Mesenchymal stem cell (in vitro differentiated cells and primary cell): ENCODE measurements at regions not wholly inside any gene's neighbourhood (a gene's known extent, or its start where the extent isn't known, plus 50 kb on each side); places are given as distances from the start of the nearest gene placed in this dataset.

Source experiments
- DNase-seq: peaks from one replicate; pipeline ENCODE4 v3.0.0-alpha.2; 2013
- H2AFZ ChIP-seq: one replicate; pipeline ENCODE4 v1.6.1; 2013; ENCODE audit warnings: low read depth, mild to moderate bottlenecking, control low read depth, inconsistent platforms, low read length, moderate library complexity
- H2AK5ac ChIP-seq: 2 replicates; pipeline ENCODE4 v1.6.1; 2013; ENCODE audit warnings: low read length, moderate library complexity, mild to moderate bottlenecking, inconsistent platforms; ENCODE audit not compliant: severe bottlenecking
- H2BK120ac ChIP-seq: one replicate; pipeline ENCODE4 v1.6.1; 2013; ENCODE audit warnings: low read depth, mild to moderate bottlenecking, inconsistent platforms, low read length, moderate library complexity
- H2BK12ac ChIP-seq, 2 experiments: one replicate each; pipeline ENCODE4 v1.6.1; 2013; ENCODE audit warnings: inconsistent platforms in 2 of 2, low read length in 2 of 2, mild to moderate bottlenecking in 2 of 2, moderate library complexity in 2 of 2, control low read depth in 1 of 2
- H2BK15ac ChIP-seq: one replicate; pipeline ENCODE4 v1.6.1; 2013; ENCODE audit warnings: mild to moderate bottlenecking, low read depth, inconsistent platforms; ENCODE audit not compliant: poor library complexity, severe bottlenecking
- H2BK5ac ChIP-seq: 2 replicates; pipeline ENCODE4 v1.6.1; 2013; ENCODE audit warnings: low read depth, mild to moderate bottlenecking, low read length, control low read depth, inconsistent platforms; ENCODE audit not compliant: poor library complexity, severe bottlenecking
- H3K14ac ChIP-seq, 2 experiments: one replicate each; pipeline ENCODE4 v1.6.1; 2013; ENCODE audit warnings: inconsistent platforms in 2 of 2, low read length in 2 of 2, control low read depth in 1 of 2, mild to moderate bottlenecking in 1 of 2, moderate library complexity in 1 of 2
- H3K18ac ChIP-seq, 2 experiments: one replicate each; pipeline ENCODE4 v1.6.1; 2013; ENCODE audit warnings: inconsistent platforms in 2 of 2, low read length in 2 of 2, control low read depth in 1 of 2, low read depth in 1 of 2, mild to moderate bottlenecking in 1 of 2
- H3K23ac ChIP-seq, 2 experiments: one replicate each; pipeline ENCODE4 v1.6.1; 2013; ENCODE audit warnings: inconsistent platforms in 2 of 2, low read length in 2 of 2, mild to moderate bottlenecking in 2 of 2, moderate library complexity in 2 of 2, control low read depth in 1 of 2
- H3K27ac ChIP-seq: 2 replicates; pipeline ENCODE4 v1.5.1; 2013; ENCODE audit warnings: mild to moderate bottlenecking, moderate library complexity, low read length, control low read depth, inconsistent platforms; ENCODE audit not compliant: poor library complexity, severe bottlenecking
- H3K27me3 ChIP-seq, 2 experiments: 2 replicates each; pipeline versions ENCODE4 v1.6.1 to v1.7.0; 2013; ENCODE audit warnings: low read length in 2 of 2, mild to moderate bottlenecking in 2 of 2, moderate library complexity in 2 of 2, control low read depth in 1 of 2, inconsistent platforms in 1 of 2; ENCODE audit not compliant: control insufficient read depth in 1 of 2, insufficient read depth in 1 of 2
- H3K36me3 ChIP-seq, 2 experiments: 2 replicates each; pipeline versions ENCODE4 v1.6.1 to v1.7.0; 2013; ENCODE audit warnings: low read length in 2 of 2, control low read depth in 1 of 2, inconsistent platforms in 1 of 2, low read depth in 1 of 2, mild to moderate bottlenecking in 1 of 2; ENCODE audit not compliant: insufficient read depth in 2 of 2, control insufficient read depth in 1 of 2
- H3K4ac ChIP-seq, 2 experiments: one replicate each; pipeline ENCODE4 v1.6.1; 2013; ENCODE audit warnings: inconsistent platforms in 2 of 2, low read length in 2 of 2, mild to moderate bottlenecking in 2 of 2, moderate library complexity in 2 of 2, control low read depth in 1 of 2, low read depth in 1 of 2
- H3K4me1 ChIP-seq: 2 replicates; pipeline ENCODE4 v1.6.1; 2013; ENCODE audit warnings: low read depth, low read length, control low read depth; ENCODE audit not compliant: control insufficient read depth, insufficient read depth
- H3K4me2 ChIP-seq: 2 replicates; pipeline ENCODE4 v1.6.1; 2013; ENCODE audit warnings: low read length, mild to moderate bottlenecking, inconsistent platforms; ENCODE audit not compliant: poor library complexity, severe bottlenecking
- H3K4me3 ChIP-seq, 2 experiments: 2 replicates each; pipeline versions ENCODE4 v1.5.1 to v1.7.0; 2013; ENCODE audit warnings: low read length in 2 of 2, mild to moderate bottlenecking in 2 of 2, control low read depth in 1 of 2, low read depth in 1 of 2; ENCODE audit not compliant: insufficient read depth in 1 of 2
- H3K79me1 ChIP-seq: replicated peaks from 2 replicates; pipeline ENCODE4 v1.6.1; 2013; ENCODE audit warnings: mild to moderate bottlenecking, control low read depth, low read length, inconsistent platforms; ENCODE audit not compliant: poor library complexity, severe bottlenecking
- H3K9ac ChIP-seq: 2 replicates; pipeline ENCODE4 v1.7.0; 2013; ENCODE audit warnings: mild to moderate bottlenecking, low read length, moderate library complexity
- H3K9me3 ChIP-seq: 2 replicates; pipeline ENCODE4 v1.7.0; 2013; ENCODE audit warnings: mild to moderate bottlenecking, low read length; ENCODE audit not compliant: control insufficient read depth
- H4K8ac ChIP-seq: one replicate; pipeline ENCODE4 v1.6.1; 2013; ENCODE audit warnings: inconsistent platforms, mild to moderate bottlenecking, low read length, moderate library complexity
- H4K91ac ChIP-seq: one replicate; pipeline ENCODE4 v1.6.1; 2013; ENCODE audit warnings: mild to moderate bottlenecking, low read length, inconsistent platforms
- WGBS: methylation state at CpG from one replicate; pipeline ENCODE4 v1.1.7; 2013; ENCODE audit warnings: mixed read lengths; 5-methylcytosine and 5-hydroxymethylcytosine counted together

DNA sequence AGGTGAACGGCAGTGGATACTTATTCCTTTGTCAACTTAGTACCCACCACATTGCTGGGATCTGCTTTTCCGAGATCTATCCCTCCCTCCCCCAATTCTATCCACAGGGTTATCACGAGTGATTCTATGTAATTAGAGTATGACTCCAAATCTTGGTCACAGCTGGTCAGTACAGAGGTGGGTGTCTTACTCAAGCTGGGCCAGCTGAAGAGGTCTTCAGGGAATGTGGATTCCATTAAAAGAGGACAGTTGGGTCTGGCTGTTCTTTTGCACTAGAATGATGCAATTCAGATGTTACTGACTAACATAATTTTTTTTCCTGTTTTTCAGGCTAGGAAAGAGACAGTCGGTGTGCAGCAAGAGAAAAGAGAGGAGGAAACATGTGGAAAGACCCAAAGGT is 92.3 kb downstream of the HS3ST1 start:
- H3K27me3 ChIP-seq: no peaks in the 10 kb centered on the region
- no peak overlapping the region for H2BK5ac ChIP-seq
- H3K4me3 ChIP-seq: no peak overlapping the region
- no peak overlapping the region for H2BK15ac ChIP-seq
- H3K36me3 ChIP-seq: no peaks in the 10 kb centered on the region
- no peak overlapping the region for H4K91ac ChIP-seq
- H3K18ac ChIP-seq: no peak overlapping the region
- H2AFZ ChIP-seq: no peak overlapping the region
- H3K14ac ChIP-seq: no peak overlapping the region
- H3K27ac ChIP-seq: no peak overlapping the region
- H3K9me3 ChIP-seq: no peaks in the 10 kb centered on the region
- H2BK120ac ChIP-seq: no peak overlapping the region
- no peaks in the 10 kb centered on the region for H3K4me1 ChIP-seq
- no peak overlapping the region for H3K4ac ChIP-seq
- H4K8ac ChIP-seq: no peak overlapping the region
- H3K79me1 ChIP-seq: no peaks in the 10 kb centered on the region
- no peak overlapping the region for H3K23ac ChIP-seq
- 51% methylated on average over 2 of the region's 4 CpGs for WGBS
- no peak for DNase-seq
- H2AK5ac ChIP-seq: no peak overlapping the region
- H2BK12ac ChIP-seq: no peak overlapping the region
- no peak overlapping the region for H3K4me2 ChIP-seq
- H3K9ac ChIP-seq: no peak overlapping the region

DNA sequence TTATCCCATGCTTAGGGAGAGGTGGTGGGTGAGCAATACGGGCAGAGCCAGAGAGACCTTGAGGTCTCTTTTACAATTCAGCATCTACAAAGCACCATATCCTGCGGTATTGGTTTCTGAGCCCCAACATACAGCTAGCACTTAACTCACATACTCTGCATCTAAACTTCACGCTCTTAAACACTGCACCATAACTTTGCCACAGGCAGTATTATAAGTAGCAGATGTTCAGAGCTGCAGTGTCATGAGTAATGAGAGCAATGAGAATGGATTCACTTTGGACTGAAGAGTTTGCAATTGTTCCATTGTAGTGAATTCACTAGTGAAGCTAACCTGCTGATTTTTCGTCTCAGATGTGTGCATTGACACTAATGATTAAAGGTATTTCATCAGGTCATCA is 93.8 kb downstream of the HS3ST1 start:
- Histone ChIP-seq H3K4me2 (no peak overlapping the region), H3K18ac (no peak overlapping the region), H2BK15ac (no peak overlapping the region), H3K23ac (no peak overlapping the region), H3K27ac (no peak overlapping the region), H3K4ac (no peak overlapping the region), H4K8ac (no peak overlapping the region), H3K79me1 (no peaks in the 10 kb centered on the region), H3K9me3 (no peaks in the 10 kb centered on the region), H2AK5ac (no peak overlapping the region), H4K91ac (no peak overlapping the region), H3K27me3 (no peaks in the 10 kb centered on the region), H3K14ac (no peak overlapping the region), H2AFZ (no peak overlapping the region), H3K9ac (no peak overlapping the region), H2BK5ac (no peak overlapping the region), H3K36me3 (no peaks in the 10 kb centered on the region), H3K4me3 (no peak overlapping the region), H2BK12ac (no peak overlapping the region), H3K4me1 (no peaks in the 10 kb centered on the region), H2BK120ac (no peak overlapping the region)
- DNase-seq: no peak
- 95% methylated on average over 2 of the region's 4 CpGs for WGBS

DNA sequence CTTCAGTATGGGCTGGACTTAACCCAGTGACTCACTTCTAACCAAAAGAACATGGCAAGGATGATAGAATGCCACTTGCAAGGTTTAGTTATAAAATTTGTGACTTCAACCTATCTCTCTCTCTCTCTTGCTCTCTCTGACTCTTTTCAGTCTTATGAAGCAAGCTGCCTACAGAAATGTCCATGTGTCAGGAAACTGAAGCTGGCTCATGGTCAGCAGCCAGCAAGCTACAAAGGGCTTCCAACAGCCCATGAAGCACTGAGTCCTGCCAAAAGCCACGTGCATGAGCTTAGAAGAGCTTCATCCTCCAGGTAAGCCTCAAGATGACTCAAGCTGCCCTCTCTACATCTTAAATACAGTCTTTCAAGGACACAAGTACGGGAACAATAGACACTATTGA is 100.3 kb downstream of the HS3ST1 start:
- H3K27ac ChIP-seq: no peak overlapping the region
- no peak overlapping the region for H2AK5ac ChIP-seq
- WGBS: no CpG with 5 or more reads among the region's 2 CpGs
- H3K9ac ChIP-seq: no peak overlapping the region
- H3K27me3 ChIP-seq: no peaks in the 10 kb centered on the region
- H2BK12ac ChIP-seq: no peak overlapping the region
- H3K18ac ChIP-seq: no peak overlapping the region
- H3K4me1 ChIP-seq: no peaks in the 10 kb centered on the region
- no peaks in the 10 kb centered on the region for H3K36me3 ChIP-seq
- H4K91ac ChIP-seq: no peak overlapping the region
- H2BK120ac ChIP-seq: no peak overlapping the region
- no peak overlapping the region for H2BK5ac ChIP-seq
- H3K14ac ChIP-seq: no peak overlapping the region
- H2BK15ac ChIP-seq: no peak overlapping the region
- no peak overlapping the region for H3K23ac ChIP-seq
- no peak overlapping the region for H2AFZ ChIP-seq
- no peaks in the 10 kb centered on the region for H3K79me1 ChIP-seq
- DNase-seq: no peak
- no peak overlapping the region for H3K4me3 ChIP-seq
- H3K4me2 ChIP-seq: no peak overlapping the region
- H3K9me3 ChIP-seq: peaks cover 6% of the 10 kb centered on the region
- H3K4ac ChIP-seq: no peak overlapping the region
- H4K8ac ChIP-seq: no peak overlapping the region

DNA sequence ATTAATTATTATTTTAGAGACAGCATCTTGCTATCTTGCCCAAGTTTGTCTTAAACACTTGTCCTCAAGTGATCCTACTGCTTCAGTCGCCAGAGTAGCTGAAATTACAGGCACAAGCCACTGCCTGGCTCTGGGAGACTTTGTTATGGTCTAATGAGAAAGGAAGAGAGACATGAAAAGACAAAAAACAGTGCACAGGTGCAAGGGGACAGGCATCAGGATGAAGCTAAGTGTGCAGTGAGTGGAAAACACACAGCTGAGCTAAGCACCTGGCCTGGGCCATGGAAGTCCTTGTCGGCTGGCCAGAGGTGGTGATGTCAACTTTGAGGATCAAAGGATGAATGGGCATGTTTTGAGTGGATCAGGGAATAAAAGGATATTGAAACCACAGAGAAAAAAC is 102.7 kb downstream of the HS3ST1 start:
- Histone ChIP-seq H3K4ac (no peak overlapping the region), H3K4me1 (no peaks in the 10 kb centered on the region), H2BK5ac (no peak overlapping the region), H3K79me1 (no peaks in the 10 kb centered on the region), H4K91ac (no peak overlapping the region), H3K9ac (no peak overlapping the region), H3K4me2 (no peak overlapping the region), H2BK12ac (no peak overlapping the region), H3K36me3 (no peaks in the 10 kb centered on the region), H3K27me3 (no peaks in the 10 kb centered on the region), H3K27ac (no peak overlapping the region), H2AK5ac (no peak overlapping the region), H3K18ac (no peak overlapping the region), H2BK120ac (no peak overlapping the region), H2AFZ (no peak overlapping the region), H2BK15ac (no peak overlapping the region), H3K4me3 (no peak overlapping the region), H3K23ac (no peak overlapping the region), H3K14ac (no peak overlapping the region), H4K8ac (no peak overlapping the region), H3K9me3 (peaks cover 9% of the 10 kb centered on the region)
- WGBS: 41% methylated on average over 2 of the region's 2 CpGs
- no peak for DNase-seq
